ENCODE measurements at regions not wholly inside any gene's neighbourhood (a gene's known extent, or its start where the extent isn't known, plus 50 kb on each side); places are given as distances from the start of the nearest gene placed in this dataset.

GRCh38 chr12:87930033-87930432 is 99.2 kb downstream of the C12orf50 start:
- no peak for TF ChIP-seq CTCF (IDR thresholded peaks at IDR 0.05; ENCODE audit: insufficient read depth, low read depth, low read length, missing control alignments)
- H3K4me3 ChIP-seq (ENCODE audit: low read depth, low read length), result no peak overlapping the region
- no peak for DNase-seq (ENCODE audit: low read depth)

- no peak for DNase-seq (ENCODE audit: low read depth)
- TF ChIP-seq CTCF (IDR thresholded peaks at IDR 0.05; ENCODE audit: insufficient read depth, low read depth, low read length, missing control alignments), result no peak
- H3K4me3 ChIP-seq (ENCODE audit: low read depth, low read length), result no peak overlapping the region
Measured at GRCh38 chr12:87929346-87929745, 99.9 kb downstream of the C12orf50 start.

- no peak for DNase-seq (ENCODE audit: low read depth)
- H3K4me3 ChIP-seq (ENCODE audit: low read depth, low read length), result no peak overlapping the region
- TF ChIP-seq CTCF (IDR thresholded peaks at IDR 0.05; ENCODE audit: insufficient read depth, low read depth, low read length, missing control alignments), result no peak
Measured at GRCh38 chr12:87928031-87928430, 101.2 kb downstream of the C12orf50 start.

GRCh38 chr12:87925021-87925420 is 104.2 kb downstream of the C12orf50 start:
- no peak overlapping the region for H3K4me3 ChIP-seq (ENCODE audit: low read depth, low read length)
- no peak for TF ChIP-seq CTCF (IDR thresholded peaks at IDR 0.05; ENCODE audit: insufficient read depth, low read depth, low read length, missing control alignments)
- DNase-seq (ENCODE audit: low read depth), result no peak

GRCh38 chr12:87924149-87924548 is 105.1 kb downstream of the C12orf50 start:
- no peak for DNase-seq (ENCODE audit: low read depth)
- no peak overlapping the region for H3K4me3 ChIP-seq (ENCODE audit: low read depth, low read length)
- TF ChIP-seq CTCF (IDR thresholded peaks at IDR 0.05; ENCODE audit: insufficient read depth, low read depth, low read length, missing control alignments), result no peak

GRCh38 chr12:87923361-87923760 is 105.8 kb downstream of the C12orf50 start:
- no peak overlapping the region for H3K4me3 ChIP-seq (ENCODE audit: low read depth, low read length)
- DNase-seq (ENCODE audit: low read depth), result no peak
- no peak for TF ChIP-seq CTCF (IDR thresholded peaks at IDR 0.05; ENCODE audit: insufficient read depth, low read depth, low read length, missing control alignments)

- H3K4me3 ChIP-seq (ENCODE audit: low read depth, low read length), result no peak overlapping the region
- no peak for TF ChIP-seq CTCF (IDR thresholded peaks at IDR 0.05; ENCODE audit: insufficient read depth, low read depth, low read length, missing control alignments)
- DNase-seq (ENCODE audit: low read depth), result no peak
Measured at GRCh38 chr12:87922736-87923135, 106.5 kb downstream of the C12orf50 start.

All from GM12865 (cell line).